ENCODE measurements at regions not wholly inside any gene's neighbourhood (a gene's known extent, or its start where the extent isn't known, plus 50 kb on each side); places are given as distances from the start of the nearest gene placed in this dataset.

- H3K27ac ChIP-seq (ENCODE audit: low read depth, low read length) = no peak overlapping the region
- no peak overlapping the region for H3K4me3 ChIP-seq (ENCODE audit: low read depth, low read length)
- no peaks in the 10 kb centered on the region for H3K27me3 ChIP-seq (ENCODE audit: control insufficient read depth, insufficient read depth, low read length)
- no peaks in the 10 kb centered on the region for H3K4me1 ChIP-seq (ENCODE audit: control insufficient read depth, insufficient read depth, low read length)
- H3K36me3 ChIP-seq (ENCODE audit: control insufficient read depth, insufficient read depth, low read length) = no peaks in the 10 kb centered on the region
- peak in 1 of 6 donors; percentile 33 for DNase-seq (ENCODE audit: low read depth in 4 of 6, low spot score in 6 of 6)
- WGBS (ENCODE audit: insufficient coverage) = no CpG with 5 or more reads among the region's 3 CpGs
- no peaks in the 10 kb centered on the region for H3K9me3 ChIP-seq (ENCODE audit: control insufficient read depth, insufficient read depth, low read length)
Observed at GRCh38 chr2:79453918-79454317, 58.9 kb upstream of the CTNNA2 start.

DNA sequence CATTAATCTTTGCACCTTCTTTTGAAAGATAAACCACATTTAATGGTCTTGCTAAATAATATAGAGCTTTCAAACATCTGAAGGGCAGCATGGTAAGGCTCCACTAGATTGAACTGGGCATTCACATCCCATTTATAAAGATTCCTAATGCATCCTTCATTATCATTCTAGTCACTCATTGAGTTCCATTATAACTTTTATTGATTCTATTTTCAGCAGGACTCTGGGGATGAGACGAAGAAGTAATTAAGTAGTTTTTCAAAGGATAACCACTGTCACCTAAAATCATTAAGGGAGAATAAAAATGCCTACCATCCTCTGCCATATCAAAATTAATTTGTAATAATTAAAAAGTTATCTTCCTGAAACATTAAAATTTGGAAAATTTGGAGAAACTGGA lies 60.2 kb upstream of the CTNNA2 start:
- Histone ChIP-seq H3K4me3 (ENCODE audit: low read depth, low read length) (no peak overlapping the region), H3K27me3 (ENCODE audit: control insufficient read depth, insufficient read depth, low read length) (no peaks in the 10 kb centered on the region), H3K27ac (ENCODE audit: low read depth, low read length) (no peak overlapping the region), H3K36me3 (ENCODE audit: control insufficient read depth, insufficient read depth, low read length) (no peaks in the 10 kb centered on the region), H3K9me3 (ENCODE audit: control insufficient read depth, insufficient read depth, low read length) (no peaks in the 10 kb centered on the region), H3K4me1 (ENCODE audit: control insufficient read depth, insufficient read depth, low read length) (no peaks in the 10 kb centered on the region)
- no CpG with 5 or more reads among the region's 1 CpG for WGBS (ENCODE audit: insufficient coverage)
- DNase-seq (ENCODE audit: low read depth in 4 of 6, low spot score in 6 of 6) = peak in 1 of 6 donors; percentile 28

DNA sequence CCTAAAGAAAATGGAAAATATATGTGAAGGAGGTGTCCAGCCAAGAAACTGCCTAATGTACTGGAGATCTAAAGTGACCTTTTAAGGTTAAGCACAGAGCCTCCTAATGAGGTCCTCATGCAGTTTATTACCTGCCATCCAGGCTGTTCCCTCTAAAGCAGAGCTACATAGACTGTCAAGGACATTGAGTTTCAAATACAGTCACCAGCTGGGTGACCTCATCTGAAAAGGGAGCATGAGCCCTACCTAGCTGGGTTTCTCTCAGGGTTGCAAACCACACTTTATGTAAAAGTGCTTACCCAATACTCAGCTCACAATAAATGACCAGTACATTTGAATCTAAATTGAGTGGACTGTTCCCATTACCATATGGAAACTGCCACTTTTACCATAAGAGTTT lies 65.4 kb upstream of the CTNNA2 start:
- Histone ChIP-seq H3K9me3 (ENCODE audit: control insufficient read depth, insufficient read depth, low read length) (no peaks in the 10 kb centered on the region), H3K36me3 (ENCODE audit: control insufficient read depth, insufficient read depth, low read length) (no peaks in the 10 kb centered on the region), H3K4me1 (ENCODE audit: control insufficient read depth, insufficient read depth, low read length) (no peaks in the 10 kb centered on the region), H3K27ac (ENCODE audit: low read depth, low read length) (no peak overlapping the region), H3K27me3 (ENCODE audit: control insufficient read depth, insufficient read depth, low read length) (no peaks in the 10 kb centered on the region), H3K4me3 (ENCODE audit: low read depth, low read length) (no peak overlapping the region)
- DNase-seq (ENCODE audit: low read depth in 4 of 6, low spot score in 6 of 6) = no peak

DNA sequence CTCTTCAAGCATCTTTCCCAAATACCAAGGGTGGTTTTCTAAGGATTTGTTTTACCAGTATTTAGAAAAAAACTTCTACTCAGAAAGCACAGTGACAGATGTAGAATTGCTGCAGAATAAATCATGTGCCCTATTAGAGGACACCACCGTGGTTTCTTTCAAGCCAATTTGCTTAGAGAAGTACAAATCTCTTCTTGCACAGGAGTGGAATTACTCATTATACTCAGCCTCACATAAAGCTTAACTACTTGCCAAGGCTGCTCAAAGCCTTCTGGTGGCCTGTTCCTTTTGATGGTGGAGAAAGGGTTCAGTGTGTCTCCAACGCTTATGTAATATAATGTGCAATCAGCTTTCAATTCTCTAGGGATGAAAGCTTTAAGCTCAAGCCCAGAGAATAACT lies 66.5 kb upstream of the CTNNA2 start:
- Histone ChIP-seq H3K4me3 (ENCODE audit: low read depth, low read length) (no peak overlapping the region), H3K36me3 (ENCODE audit: control insufficient read depth, insufficient read depth, low read length) (no peaks in the 10 kb centered on the region), H3K4me1 (ENCODE audit: control insufficient read depth, insufficient read depth, low read length) (no peaks in the 10 kb centered on the region), H3K27me3 (ENCODE audit: control insufficient read depth, insufficient read depth, low read length) (no peaks in the 10 kb centered on the region), H3K27ac (ENCODE audit: low read depth, low read length) (no peak overlapping the region), H3K9me3 (ENCODE audit: control insufficient read depth, insufficient read depth, low read length) (no peaks in the 10 kb centered on the region)
- peak in 2 of 6 donors; percentile 9 to 34 for DNase-seq (ENCODE audit: low read depth in 4 of 6, low spot score in 6 of 6)
- no CpG with 5 or more reads among the region's 2 CpGs for WGBS (ENCODE audit: insufficient coverage)

DNA sequence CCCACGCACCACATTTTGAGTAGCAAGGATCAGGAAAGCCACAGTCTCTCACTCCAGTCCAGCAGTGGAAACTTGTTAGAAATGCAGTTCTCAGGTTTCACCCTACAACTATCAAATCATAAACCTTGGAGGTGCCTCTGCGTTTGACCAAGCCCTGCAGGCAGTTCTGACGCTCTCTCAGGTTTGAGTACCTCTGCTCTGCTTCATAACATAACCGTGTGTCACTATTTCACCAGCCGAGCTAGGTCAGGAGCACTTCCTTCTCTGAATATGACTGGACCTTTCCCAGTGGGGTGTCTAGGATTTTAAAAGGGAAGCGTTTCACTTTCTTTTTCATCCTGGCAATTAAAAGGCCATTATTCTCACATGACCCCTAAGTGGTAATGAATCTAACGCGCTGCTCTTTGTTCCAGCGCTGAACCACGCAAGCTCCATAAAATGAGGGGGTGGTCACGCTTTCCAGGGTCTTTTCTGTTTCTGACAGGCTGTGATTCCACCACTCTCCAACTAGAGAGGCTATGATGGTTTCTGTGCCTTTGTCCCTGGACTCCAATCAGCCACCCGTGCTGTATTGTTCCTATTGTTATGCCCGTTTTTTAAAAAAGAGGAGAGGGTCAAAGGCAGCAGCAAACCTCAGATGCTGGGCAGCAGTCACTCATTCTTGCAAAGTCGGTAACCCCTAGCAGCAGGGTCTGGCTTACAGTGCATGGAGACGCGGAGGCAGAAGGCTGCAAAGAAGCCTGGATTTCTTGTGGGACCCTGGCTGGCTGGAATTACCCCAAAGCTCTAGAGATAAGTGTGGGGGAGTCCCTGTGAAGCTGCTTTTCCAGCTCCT lies 75.2 kb upstream of the CTNNA2 start:
- no peak overlapping the region for H3K27ac ChIP-seq (ENCODE audit: low read depth, low read length)
- DNase-seq (ENCODE audit: low read depth in 4 of 6, low spot score in 6 of 6) = peak in 2 of 6 donors; percentile 25 to 70

GRCh38 chr2:79434362-79434761 lies 78.5 kb upstream of the CTNNA2 start:
- Histone ChIP-seq H3K27ac (ENCODE audit: low read depth, low read length) (no peak overlapping the region), H3K27me3 (ENCODE audit: control insufficient read depth, insufficient read depth, low read length) (no peaks in the 10 kb centered on the region), H3K4me1 (ENCODE audit: control insufficient read depth, insufficient read depth, low read length) (peaks cover 9% of the 10 kb centered on the region), H3K9me3 (ENCODE audit: control insufficient read depth, insufficient read depth, low read length) (no peaks in the 10 kb centered on the region), H3K4me3 (ENCODE audit: low read depth, low read length) (no peak overlapping the region), H3K36me3 (ENCODE audit: control insufficient read depth, insufficient read depth, low read length) (no peaks in the 10 kb centered on the region)
- WGBS (ENCODE audit: insufficient coverage) = 100% methylated on average over 2 of the region's 2 CpGs
- DNase-seq (ENCODE audit: low read depth in 4 of 6, low spot score in 6 of 6) = no peak

More for the DNA sequence above, 75.2 kb upstream of the CTNNA2 start:
- Histone ChIP-seq H3K36me3 (ENCODE audit: control insufficient read depth, insufficient read depth, low read length) (no peaks in the 10 kb centered on the region), H3K4me3 (ENCODE audit: low read depth, low read length) (no peak overlapping the region), H3K4me1 (ENCODE audit: control insufficient read depth, insufficient read depth, low read length) (peaks cover 9% of the 10 kb centered on the region), H3K9me3 (ENCODE audit: control insufficient read depth, insufficient read depth, low read length) (no peaks in the 10 kb centered on the region), H3K27me3 (ENCODE audit: control insufficient read depth, insufficient read depth, low read length) (no peaks in the 10 kb centered on the region)
- WGBS (ENCODE audit: insufficient coverage) = 22% methylated on average over 11 of the region's 16 CpGs

DNA sequence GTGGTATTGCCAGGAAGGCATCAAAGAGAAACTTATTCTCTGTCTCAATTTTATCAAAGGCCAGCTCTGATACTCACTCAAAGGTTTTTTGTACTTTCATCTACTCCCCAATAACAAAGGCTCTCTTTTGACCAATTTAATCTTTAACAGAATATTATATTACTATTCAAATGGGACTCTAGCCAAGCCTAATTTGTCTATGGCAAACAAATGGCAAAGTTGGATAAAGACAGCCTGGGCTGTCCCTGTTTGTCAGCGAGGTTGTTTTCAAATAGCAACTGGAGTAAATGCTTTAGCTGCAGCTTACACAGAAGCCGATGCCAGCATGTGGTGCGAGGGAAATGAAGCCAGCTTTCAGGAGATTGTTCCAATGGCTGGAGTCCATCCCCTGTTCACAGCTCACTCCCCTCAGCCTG lies 80.1 kb upstream of the CTNNA2 start:
- no peak overlapping the region for H3K4me3 ChIP-seq (ENCODE audit: low read depth, low read length)
- peak in 5 of 6 donors; percentile 43 to 91 (median 45) for DNase-seq (ENCODE audit: low read depth in 4 of 6, low spot score in 6 of 6)
- no peaks in the 10 kb centered on the region for H3K27me3 ChIP-seq (ENCODE audit: control insufficient read depth, insufficient read depth, low read length)
- 15% methylated on average over 3 of the region's 3 CpGs for WGBS (ENCODE audit: insufficient coverage)
- peaks cover 5% of the 10 kb centered on the region for H3K4me1 ChIP-seq (ENCODE audit: control insufficient read depth, insufficient read depth, low read length)
- no peaks in the 10 kb centered on the region for H3K36me3 ChIP-seq (ENCODE audit: control insufficient read depth, insufficient read depth, low read length)
- no peaks in the 10 kb centered on the region for H3K9me3 ChIP-seq (ENCODE audit: control insufficient read depth, insufficient read depth, low read length)
- no peak overlapping the region for H3K27ac ChIP-seq (ENCODE audit: low read depth, low read length)

DNA sequence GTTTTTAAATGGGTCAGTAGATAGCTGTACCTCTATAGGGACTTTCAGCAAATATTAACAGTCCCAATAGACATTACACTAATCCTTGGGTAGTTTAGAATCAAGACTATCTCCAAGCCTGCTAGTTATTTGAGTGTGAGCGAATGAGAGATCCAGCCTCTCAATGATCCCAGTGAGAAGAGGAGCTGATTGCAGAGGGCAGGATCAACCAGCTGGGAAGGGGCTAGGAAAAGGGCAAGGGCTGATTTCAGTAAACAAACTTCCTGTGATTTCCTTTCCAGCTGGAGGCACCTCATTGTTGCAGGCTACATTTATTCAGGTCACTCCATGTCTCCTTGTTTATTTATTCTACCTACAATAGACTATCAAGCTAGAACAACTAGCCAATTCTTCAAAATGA lies 84.1 kb upstream of the CTNNA2 start:
- DNase-seq (ENCODE audit: low read depth in 4 of 6, low spot score in 6 of 6) = no peak
- 67% methylated on average over 1 of the region's 1 CpG for WGBS (ENCODE audit: insufficient coverage)
- Histone ChIP-seq H3K36me3 (ENCODE audit: control insufficient read depth, insufficient read depth, low read length) (no peaks in the 10 kb centered on the region), H3K4me3 (ENCODE audit: low read depth, low read length) (no peak overlapping the region), H3K4me1 (ENCODE audit: control insufficient read depth, insufficient read depth, low read length) (no peaks in the 10 kb centered on the region), H3K27ac (ENCODE audit: low read depth, low read length) (no peak overlapping the region), H3K27me3 (ENCODE audit: control insufficient read depth, insufficient read depth, low read length) (no peaks in the 10 kb centered on the region), H3K9me3 (ENCODE audit: control insufficient read depth, insufficient read depth, low read length) (no peaks in the 10 kb centered on the region)

DNA sequence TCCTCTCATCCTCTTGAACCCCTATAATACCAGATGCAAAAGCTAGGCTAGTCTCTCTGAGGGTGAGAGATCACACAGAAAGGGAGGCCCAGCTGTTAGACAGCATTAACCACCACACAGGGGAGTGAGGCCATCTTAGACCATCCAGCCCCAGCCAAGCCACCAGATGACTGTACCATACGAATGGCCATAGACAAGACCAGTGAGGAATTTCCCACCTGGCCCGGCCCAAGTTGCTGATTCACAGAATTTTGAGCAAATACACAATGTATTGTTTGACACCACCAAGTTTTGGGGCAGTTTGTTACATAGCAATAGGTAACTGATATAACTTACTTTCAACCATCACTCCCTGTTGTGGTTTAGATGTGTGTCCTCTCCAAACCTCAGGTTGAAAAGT lies 98.2 kb upstream of the CTNNA2 start:
- no peaks in the 10 kb centered on the region for H3K9me3 ChIP-seq (ENCODE audit: control insufficient read depth, insufficient read depth, low read length)
- no peak overlapping the region for H3K27ac ChIP-seq (ENCODE audit: low read depth, low read length)
- H3K4me1 ChIP-seq (ENCODE audit: control insufficient read depth, insufficient read depth, low read length) = no peaks in the 10 kb centered on the region
- no peaks in the 10 kb centered on the region for H3K36me3 ChIP-seq (ENCODE audit: control insufficient read depth, insufficient read depth, low read length)
- WGBS (ENCODE audit: insufficient coverage) = 65% methylated on average over 2 of the region's 2 CpGs
- no peaks in the 10 kb centered on the region for H3K27me3 ChIP-seq (ENCODE audit: control insufficient read depth, insufficient read depth, low read length)
- no peak for DNase-seq (ENCODE audit: low read depth in 4 of 6, low spot score in 6 of 6)
- no peak overlapping the region for H3K4me3 ChIP-seq (ENCODE audit: low read depth, low read length)

DNA sequence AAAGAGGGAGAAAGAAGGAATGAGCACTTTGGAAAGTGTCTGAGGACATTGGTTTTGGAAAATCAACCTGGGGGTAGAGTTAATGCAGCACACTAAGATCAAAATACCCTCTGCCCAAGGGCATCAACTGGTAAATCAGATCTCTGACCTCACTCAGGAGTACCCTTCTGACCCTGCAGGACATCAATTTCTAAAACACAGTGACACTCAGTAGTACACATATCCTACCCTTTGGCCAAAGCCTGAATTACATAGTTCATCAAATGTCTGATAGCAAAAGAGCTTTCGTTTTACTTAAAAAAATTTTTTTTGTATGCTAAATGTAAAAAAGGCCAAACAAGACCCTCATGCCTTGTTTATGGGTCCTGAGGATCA lies 118.4 kb upstream of the CTNNA2 start:
- WGBS (ENCODE audit: insufficient coverage) = no CpG with 5 or more reads among the region's 1 CpG
- Histone ChIP-seq H3K4me1 (ENCODE audit: control insufficient read depth, insufficient read depth, low read length) (peaks cover 3% of the 10 kb centered on the region), H3K27ac (ENCODE audit: low read depth, low read length) (no peak overlapping the region), H3K4me3 (ENCODE audit: low read depth, low read length) (no peak overlapping the region), H3K27me3 (ENCODE audit: control insufficient read depth, insufficient read depth, low read length) (no peaks in the 10 kb centered on the region), H3K9me3 (ENCODE audit: control insufficient read depth, insufficient read depth, low read length) (no peaks in the 10 kb centered on the region), H3K36me3 (ENCODE audit: control insufficient read depth, insufficient read depth, low read length) (no peaks in the 10 kb centered on the region)
- DNase-seq (ENCODE audit: low read depth in 4 of 6, low spot score in 6 of 6) = no peak

Data from spinal cord (tissue), 9 donors.